ENCODE measurements at regions not wholly inside any gene's neighbourhood (a gene's known extent, or its start where the extent isn't known, plus 50 kb on each side); places are given as distances from the start of the nearest gene placed in this dataset.
A peak's percentile ranks its signal among the peaks of the same experiment; 100 is the strongest.

DNA sequence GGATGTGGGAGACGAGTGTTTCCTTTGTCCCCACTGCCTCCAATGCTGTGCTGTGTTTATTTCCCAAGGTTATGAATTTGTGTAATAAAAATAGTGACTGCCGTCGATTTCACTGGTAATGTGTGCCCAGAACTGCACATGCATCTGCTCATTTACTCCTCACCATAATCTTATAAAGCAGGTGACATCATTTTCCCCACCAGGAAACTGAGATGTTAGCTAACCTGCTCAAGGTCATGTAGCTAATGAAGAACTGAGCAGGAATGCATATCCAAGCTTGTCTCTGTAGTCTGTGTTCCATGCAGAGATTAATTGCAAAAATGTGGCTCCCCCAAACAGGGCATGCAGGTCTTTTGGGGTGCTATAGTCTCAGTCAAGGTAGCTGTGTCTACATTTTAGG is 224.4 kb downstream of the TENT4A start:
- Histone ChIP-seq H3K9me3 (ENCODE audit: control insufficient read depth, insufficient read depth, low read length) (no peaks in the 10 kb centered on the region), H3K4me3 (ENCODE audit: low read depth, low read length) (no peak overlapping the region), H3K36me3 (ENCODE audit: control insufficient read depth, insufficient read depth, low read length) (no peaks in the 10 kb centered on the region), H3K27me3 (ENCODE audit: control insufficient read depth, insufficient read depth, low read length) (no peaks in the 10 kb centered on the region), H3K4me1 (ENCODE audit: control insufficient read depth, insufficient read depth, low read length) (no peaks in the 10 kb centered on the region), H3K27ac (ENCODE audit: low read depth, low read length) (no peak overlapping the region)
- WGBS (ENCODE audit: insufficient coverage): no CpG with 5 or more reads among the region's 3 CpGs
- peak in 1 of 6 donors; percentile 16 for DNase-seq (ENCODE audit: low read depth in 4 of 6, low spot score in 6 of 6)

DNA sequence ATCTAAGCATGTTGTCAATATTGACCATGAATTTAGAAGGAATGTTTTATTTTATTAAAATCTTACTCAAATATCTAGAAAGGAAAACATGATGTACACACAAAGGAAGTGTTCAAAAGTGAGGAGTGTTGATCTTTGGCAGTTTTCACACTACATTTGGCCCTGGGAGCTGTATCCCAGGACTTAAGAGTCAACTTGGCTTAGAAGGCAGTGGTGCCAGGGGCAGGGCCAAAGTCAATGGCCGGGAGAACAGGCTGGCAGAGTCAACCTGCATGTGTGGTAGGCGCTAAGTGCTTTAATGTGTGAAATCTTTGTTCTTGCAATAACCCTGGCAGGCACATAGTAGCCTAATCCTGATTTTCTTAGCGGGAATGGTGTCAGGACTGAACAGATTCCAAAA is 228.4 kb downstream of the TENT4A start:
- H3K4me3 ChIP-seq (ENCODE audit: low read depth, low read length): no peak overlapping the region
- no peaks in the 10 kb centered on the region for H3K4me1 ChIP-seq (ENCODE audit: control insufficient read depth, insufficient read depth, low read length)
- no peaks in the 10 kb centered on the region for H3K36me3 ChIP-seq (ENCODE audit: control insufficient read depth, insufficient read depth, low read length)
- H3K9me3 ChIP-seq (ENCODE audit: control insufficient read depth, insufficient read depth, low read length): no peaks in the 10 kb centered on the region
- no peak for DNase-seq (ENCODE audit: low read depth in 4 of 6, low spot score in 6 of 6)
- 85% methylated on average over 3 of the region's 3 CpGs for WGBS (ENCODE audit: insufficient coverage)
- H3K27ac ChIP-seq (ENCODE audit: low read depth, low read length): no peak overlapping the region
- H3K27me3 ChIP-seq (ENCODE audit: control insufficient read depth, insufficient read depth, low read length): no peaks in the 10 kb centered on the region

DNA sequence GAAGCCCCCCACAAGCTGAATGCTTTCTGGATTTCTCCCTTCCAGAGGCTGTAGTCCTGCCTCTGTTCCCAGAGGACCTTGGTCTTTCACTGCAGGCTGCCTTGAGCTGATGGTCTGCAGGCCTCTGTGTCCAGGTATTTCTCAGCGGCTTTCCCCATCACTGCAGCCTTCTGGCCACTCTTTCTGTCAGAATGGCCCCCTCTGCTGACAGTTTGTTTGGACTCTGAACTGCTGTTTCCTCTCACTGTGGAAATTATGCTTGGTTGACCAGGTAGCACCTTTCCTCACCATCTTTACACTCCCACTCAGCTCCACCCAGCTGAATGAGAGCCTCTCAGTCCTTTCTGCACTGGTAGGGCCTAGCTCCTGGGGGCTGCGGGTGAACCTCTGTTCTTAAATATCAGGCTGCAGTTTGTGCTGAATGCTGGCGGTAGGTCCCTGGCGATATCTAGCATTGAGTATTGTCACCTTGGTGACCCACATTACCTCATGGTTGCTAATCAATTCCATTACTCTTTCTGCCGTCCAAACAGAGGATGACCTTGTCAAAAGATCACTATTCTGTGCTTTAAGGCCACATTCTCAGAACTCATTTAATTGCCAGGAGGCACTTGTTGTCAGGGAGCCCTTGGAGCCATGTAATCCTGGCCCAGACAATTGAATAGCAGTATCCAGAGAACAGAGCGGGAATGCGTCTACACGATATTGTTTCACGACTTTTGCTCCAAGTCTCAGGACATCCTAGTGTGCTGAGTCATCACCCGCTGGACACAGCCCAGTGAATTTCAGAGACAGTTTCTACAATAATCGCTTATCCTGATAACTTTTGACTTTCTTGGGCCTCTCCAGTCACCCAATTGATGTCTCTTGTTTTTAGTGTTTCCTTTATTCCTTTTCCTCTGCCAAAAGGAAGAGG is 230.2 kb downstream of the TENT4A start:
- Histone ChIP-seq H3K36me3 (ENCODE audit: control insufficient read depth, insufficient read depth, low read length) (no peaks in the 10 kb centered on the region), H3K27me3 (ENCODE audit: control insufficient read depth, insufficient read depth, low read length) (no peaks in the 10 kb centered on the region), H3K4me3 (ENCODE audit: low read depth, low read length) (no peak overlapping the region), H3K9me3 (ENCODE audit: control insufficient read depth, insufficient read depth, low read length) (no peaks in the 10 kb centered on the region), H3K4me1 (ENCODE audit: control insufficient read depth, insufficient read depth, low read length) (no peaks in the 10 kb centered on the region), H3K27ac (ENCODE audit: low read depth, low read length) (no peak overlapping the region)
- 66% methylated on average over 10 of the region's 11 CpGs for WGBS (ENCODE audit: insufficient coverage)
- no peak for DNase-seq (ENCODE audit: low read depth in 4 of 6, low spot score in 6 of 6)

DNA sequence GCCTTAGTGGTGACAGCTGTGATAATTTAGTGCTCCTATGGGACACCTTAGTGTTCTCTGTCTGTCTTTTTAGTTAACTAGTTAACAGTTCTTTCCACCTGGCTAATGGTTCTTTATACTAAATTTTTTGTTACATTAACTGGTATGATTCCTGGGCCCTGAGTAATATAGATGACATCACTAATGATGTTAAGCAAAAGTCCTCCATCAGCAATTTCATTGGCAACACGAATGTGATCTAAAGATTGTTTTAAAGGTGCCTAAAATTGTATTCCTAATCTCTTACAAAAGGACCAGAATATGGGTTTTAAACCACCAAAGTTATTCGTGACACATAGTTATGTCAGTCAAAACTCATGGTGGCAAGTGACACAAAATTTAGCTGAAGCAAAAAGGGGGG is 235.3 kb downstream of the TENT4A start:
- no peaks in the 10 kb centered on the region for H3K9me3 ChIP-seq (ENCODE audit: control insufficient read depth, insufficient read depth, low read length)
- H3K4me1 ChIP-seq (ENCODE audit: control insufficient read depth, insufficient read depth, low read length): no peaks in the 10 kb centered on the region
- H3K4me3 ChIP-seq (ENCODE audit: low read depth, low read length): no peak overlapping the region
- no peaks in the 10 kb centered on the region for H3K36me3 ChIP-seq (ENCODE audit: control insufficient read depth, insufficient read depth, low read length)
- WGBS (ENCODE audit: insufficient coverage): no CpG with 5 or more reads among the region's 2 CpGs
- no peak overlapping the region for H3K27ac ChIP-seq (ENCODE audit: low read depth, low read length)
- no peak for DNase-seq (ENCODE audit: low read depth in 4 of 6, low spot score in 6 of 6)
- H3K27me3 ChIP-seq (ENCODE audit: control insufficient read depth, insufficient read depth, low read length): no peaks in the 10 kb centered on the region

DNA sequence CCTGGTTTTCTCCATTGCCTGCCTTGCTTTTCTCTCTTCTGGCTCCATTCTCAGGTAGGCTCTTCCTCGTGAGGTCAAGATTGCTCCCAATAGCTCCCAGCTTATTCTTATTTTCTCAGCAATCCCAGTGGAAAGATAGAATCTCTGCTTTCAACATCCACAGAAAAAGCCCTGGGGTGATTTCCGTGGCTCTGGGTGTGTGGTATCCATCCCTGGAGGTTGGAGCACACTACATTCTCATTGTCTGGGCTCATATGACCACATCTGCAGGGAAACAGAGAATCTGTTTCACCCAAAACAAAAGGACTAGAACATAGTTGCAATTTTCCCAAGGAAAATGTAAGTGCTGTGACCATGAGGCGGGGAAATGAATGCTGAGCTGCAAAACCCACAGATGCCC is 236.0 kb downstream of the TENT4A start:
- Histone ChIP-seq H3K36me3 (ENCODE audit: control insufficient read depth, insufficient read depth, low read length) (no peaks in the 10 kb centered on the region), H3K27me3 (ENCODE audit: control insufficient read depth, insufficient read depth, low read length) (no peaks in the 10 kb centered on the region), H3K4me1 (ENCODE audit: control insufficient read depth, insufficient read depth, low read length) (no peaks in the 10 kb centered on the region), H3K27ac (ENCODE audit: low read depth, low read length) (no peak overlapping the region), H3K4me3 (ENCODE audit: low read depth, low read length) (no peak overlapping the region), H3K9me3 (ENCODE audit: control insufficient read depth, insufficient read depth, low read length) (no peaks in the 10 kb centered on the region)
- DNase-seq (ENCODE audit: low read depth in 4 of 6, low spot score in 6 of 6): no peak
- 90% methylated on average over 2 of the region's 3 CpGs for WGBS (ENCODE audit: insufficient coverage)

DNA sequence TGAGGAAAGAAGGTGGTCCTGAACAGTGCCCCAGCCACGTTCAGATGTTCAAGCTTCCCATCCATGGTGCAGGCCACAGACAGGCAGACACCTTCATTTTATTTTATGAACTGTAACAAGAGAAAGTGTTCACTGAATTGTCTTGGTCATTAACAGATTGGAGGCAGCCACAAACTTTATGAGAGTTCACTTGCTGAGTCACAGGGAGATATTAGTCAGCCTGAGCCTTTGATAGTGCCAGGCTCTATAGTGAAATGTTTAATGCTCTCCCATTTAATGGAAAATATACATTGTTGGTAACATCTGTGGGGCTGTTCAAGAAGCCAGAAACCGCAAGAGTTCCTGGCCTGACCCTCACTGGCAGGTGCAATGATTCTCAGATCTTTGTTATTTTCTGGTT is 237.0 kb downstream of the TENT4A start:
- Histone ChIP-seq H3K36me3 (ENCODE audit: control insufficient read depth, insufficient read depth, low read length) (no peaks in the 10 kb centered on the region), H3K4me3 (ENCODE audit: low read depth, low read length) (no peak overlapping the region), H3K9me3 (ENCODE audit: control insufficient read depth, insufficient read depth, low read length) (no peaks in the 10 kb centered on the region), H3K4me1 (ENCODE audit: control insufficient read depth, insufficient read depth, low read length) (no peaks in the 10 kb centered on the region), H3K27me3 (ENCODE audit: control insufficient read depth, insufficient read depth, low read length) (no peaks in the 10 kb centered on the region), H3K27ac (ENCODE audit: low read depth, low read length) (no peak overlapping the region)
- DNase-seq (ENCODE audit: low read depth in 4 of 6, low spot score in 6 of 6): no peak
- 71% methylated on average over 1 of the region's 2 CpGs for WGBS (ENCODE audit: insufficient coverage)

DNA sequence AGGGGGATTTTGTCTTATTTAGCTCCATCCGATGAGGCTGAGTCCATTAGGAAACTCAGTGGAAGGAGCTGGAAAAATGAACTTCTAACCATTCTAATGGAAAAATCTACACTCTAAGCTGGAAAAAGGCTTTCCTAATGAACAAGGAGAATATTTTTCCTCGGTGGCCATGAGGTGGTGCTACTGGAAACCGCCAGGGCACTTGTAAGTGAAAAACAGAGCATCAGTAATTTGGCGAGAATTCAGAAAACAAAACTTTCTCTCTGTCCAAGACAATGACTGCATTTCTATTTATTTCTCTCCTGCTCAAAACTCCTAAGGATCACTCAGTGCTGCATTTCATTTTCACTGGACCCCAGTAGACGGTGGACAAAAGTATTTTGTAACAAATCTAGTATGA is 237.6 kb downstream of the TENT4A start:
- no peak overlapping the region for H3K27ac ChIP-seq (ENCODE audit: low read depth, low read length)
- no peaks in the 10 kb centered on the region for H3K4me1 ChIP-seq (ENCODE audit: control insufficient read depth, insufficient read depth, low read length)
- peak in 2 of 6 donors; percentile 26 to 57 for DNase-seq (ENCODE audit: low read depth in 4 of 6, low spot score in 6 of 6)
- no peaks in the 10 kb centered on the region for H3K36me3 ChIP-seq (ENCODE audit: control insufficient read depth, insufficient read depth, low read length)
- no CpG with 5 or more reads among the region's 5 CpGs for WGBS (ENCODE audit: insufficient coverage)
- no peaks in the 10 kb centered on the region for H3K27me3 ChIP-seq (ENCODE audit: control insufficient read depth, insufficient read depth, low read length)
- no peaks in the 10 kb centered on the region for H3K9me3 ChIP-seq (ENCODE audit: control insufficient read depth, insufficient read depth, low read length)
- H3K4me3 ChIP-seq (ENCODE audit: low read depth, low read length): no peak overlapping the region

DNA sequence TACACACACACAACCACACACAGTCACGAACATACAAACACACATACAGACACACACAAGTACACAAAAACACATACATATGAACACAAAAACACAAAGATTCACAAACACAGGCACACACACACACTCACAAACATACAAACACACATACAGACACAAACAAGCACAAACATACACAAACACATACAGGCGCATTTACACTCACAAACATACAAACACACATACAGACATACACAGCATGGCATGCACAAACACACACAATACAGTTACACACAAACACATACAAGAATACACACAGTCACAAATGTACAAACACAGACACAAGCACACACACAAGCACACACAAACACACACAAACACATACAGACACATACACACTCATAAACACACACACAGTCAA is 247.9 kb downstream of the TENT4A start:
- H3K36me3 ChIP-seq (ENCODE audit: control insufficient read depth, insufficient read depth, low read length): no peaks in the 10 kb centered on the region
- H3K4me3 ChIP-seq (ENCODE audit: low read depth, low read length): no peak overlapping the region
- H3K27ac ChIP-seq (ENCODE audit: low read depth, low read length): no peak overlapping the region
- DNase-seq (ENCODE audit: low read depth in 4 of 6, low spot score in 6 of 6): no peak
- no peaks in the 10 kb centered on the region for H3K9me3 ChIP-seq (ENCODE audit: control insufficient read depth, insufficient read depth, low read length)
- H3K27me3 ChIP-seq (ENCODE audit: control insufficient read depth, insufficient read depth, low read length): no peaks in the 10 kb centered on the region
- no peaks in the 10 kb centered on the region for H3K4me1 ChIP-seq (ENCODE audit: control insufficient read depth, insufficient read depth, low read length)
- 97% methylated on average over 2 of the region's 2 CpGs for WGBS (ENCODE audit: insufficient coverage)

DNA sequence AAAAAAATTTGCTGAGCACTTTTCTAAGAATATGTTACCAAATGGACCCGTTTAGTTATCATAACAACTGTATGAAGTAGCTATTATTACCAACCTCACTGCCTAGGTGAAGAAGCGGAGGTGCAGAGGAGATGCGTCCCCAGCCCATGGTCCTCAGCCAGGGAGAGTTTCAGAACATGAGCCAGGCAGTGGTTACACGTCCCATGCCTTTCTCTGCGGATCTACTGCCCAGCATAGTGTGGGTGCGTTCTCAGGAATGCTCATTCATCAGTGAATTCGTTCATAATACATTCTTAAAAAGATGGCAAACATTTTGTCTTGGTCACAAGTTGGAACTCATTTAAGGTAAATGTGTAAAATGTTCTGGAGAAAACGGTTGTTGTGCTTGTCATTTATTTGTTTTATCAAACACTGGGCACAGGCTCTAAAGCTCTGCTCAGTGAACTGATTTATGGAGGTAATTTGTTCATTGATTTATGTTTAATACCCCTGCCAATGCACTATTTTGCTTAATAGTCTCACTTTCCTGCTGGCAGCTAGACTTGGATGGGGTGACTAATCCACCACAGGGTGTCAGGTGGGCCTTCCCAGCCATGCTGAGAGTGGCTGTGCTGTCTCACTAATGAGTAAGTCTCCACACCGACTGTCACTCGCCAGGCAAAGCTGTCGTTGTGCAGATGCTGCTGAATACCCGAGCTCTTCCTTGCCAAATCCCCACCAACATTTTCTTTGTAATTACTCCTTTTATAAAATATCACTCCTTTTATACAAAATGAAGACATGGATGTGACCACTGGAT is 248.8 kb downstream of the TENT4A start:
- no peaks in the 10 kb centered on the region for H3K9me3 ChIP-seq (ENCODE audit: control insufficient read depth, insufficient read depth, low read length)
- DNase-seq (ENCODE audit: low read depth in 4 of 6, low spot score in 6 of 6): peak in 2 of 6 donors; percentile 69 to 79
- no peak overlapping the region for H3K27ac ChIP-seq (ENCODE audit: low read depth, low read length)
- H3K27me3 ChIP-seq (ENCODE audit: control insufficient read depth, insufficient read depth, low read length): no peaks in the 10 kb centered on the region
- H3K4me3 ChIP-seq (ENCODE audit: low read depth, low read length): no peak overlapping the region
- WGBS (ENCODE audit: insufficient coverage): 48% methylated on average over 3 of the region's 12 CpGs
- H3K36me3 ChIP-seq (ENCODE audit: control insufficient read depth, insufficient read depth, low read length): no peaks in the 10 kb centered on the region
- H3K4me1 ChIP-seq (ENCODE audit: control insufficient read depth, insufficient read depth, low read length): no peaks in the 10 kb centered on the region

Measured in spinal cord (tissue), 9 donors.